Astrocyte (in vitro differentiated cells and primary cell): ENCODE measurements at regions not wholly inside any gene's neighbourhood (a gene's known extent, or its start where the extent isn't known, plus 50 kb on each side); places are given as distances from the start of the nearest gene placed in this dataset.
A peak's percentile ranks its signal among the peaks of the same experiment; 100 is the strongest.

Experiments
- DNase-seq: peaks from one replicate; pipeline ENCODE4 v3.0.0-alpha.2; 2010; ENCODE audit warnings: low read depth
- FAIRE-seq: peaks from 2 replicates; lab custom pipeline; 2011; peaks lifted over from hg19 to GRCh38; lab: Jason Lieb, UNC
- H2AFZ ChIP-seq: 2 replicates; pipeline ENCODE4 v1.6.0; 2012; ENCODE audit warnings: low read depth, low read length, inconsistent platforms
- H3K27ac ChIP-seq: 2 replicates; pipeline ENCODE4 v1.5.1; 2011; ENCODE audit warnings: low read depth, low read length, inconsistent platforms
- H3K27me3 ChIP-seq: 2 replicates; pipeline ENCODE4 v1.6.0; 2011; ENCODE audit warnings: low read length, inconsistent platforms; ENCODE audit not compliant: insufficient read depth
- H3K36me3 ChIP-seq: 2 replicates; pipeline ENCODE4 v1.5.1; 2011; ENCODE audit warnings: low read length, inconsistent platforms; ENCODE audit not compliant: insufficient read depth
- H3K4me1 ChIP-seq: 2 replicates; pipeline ENCODE4 v1.5.1; 2011; ENCODE audit warnings: low read length, inconsistent platforms; ENCODE audit not compliant: insufficient read depth
- H3K4me2 ChIP-seq: 2 replicates; pipeline ENCODE4 v1.6.0; 2012; ENCODE audit warnings: low read length, inconsistent platforms
- H3K4me3 ChIP-seq: 2 replicates; pipeline ENCODE4 v1.5.1; 2011; ENCODE audit warnings: low read depth, mild to moderate bottlenecking, low read length, inconsistent platforms; ENCODE audit not compliant: insufficient read depth
- H3K79me2 ChIP-seq: 2 replicates; pipeline ENCODE4 v1.6.0; 2012; ENCODE audit warnings: mild to moderate bottlenecking, low read length, inconsistent platforms; ENCODE audit not compliant: insufficient read depth
- H3K9ac ChIP-seq: 2 replicates; pipeline ENCODE4 v1.6.0; 2012; ENCODE audit warnings: mild to moderate bottlenecking, low read length, inconsistent platforms
- H3K9me3 ChIP-seq: 2 replicates; pipeline ENCODE4 v1.5.1; 2012; ENCODE audit warnings: low read depth, mild to moderate bottlenecking, low read length, inconsistent platforms; ENCODE audit not compliant: insufficient read depth
- H4K20me1 ChIP-seq: 2 replicates; pipeline ENCODE4 v1.6.0; 2012; ENCODE audit warnings: low read length, inconsistent platforms; ENCODE audit not compliant: insufficient read depth
- H3K27ac Mint-ChIP-seq: one replicate; pipeline ENCODE4 v1.8.0; 2021; ENCODE audit warnings: mild to moderate bottlenecking, mixed read lengths; ENCODE audit not compliant: unreplicated experiment
- H3K27me3 Mint-ChIP-seq: one replicate; pipeline ENCODE4 v1.8.0; 2021; ENCODE audit warnings: low read depth, mixed read lengths; ENCODE audit not compliant: unreplicated experiment
- H3K36me3 Mint-ChIP-seq: one replicate; pipeline ENCODE4 v1.8.0; 2021; ENCODE audit warnings: low read depth, mixed read lengths; ENCODE audit not compliant: unreplicated experiment
- H3K4me1 Mint-ChIP-seq: one replicate; pipeline ENCODE4 v1.8.0; 2021; ENCODE audit warnings: low read depth, mixed read lengths; ENCODE audit not compliant: unreplicated experiment
- H3K4me3 Mint-ChIP-seq: one replicate; pipeline ENCODE4 v1.8.0; 2021; ENCODE audit warnings: mild to moderate bottlenecking, moderate library complexity, mixed read lengths; ENCODE audit not compliant: unreplicated experiment
- H3K9me3 Mint-ChIP-seq: one replicate; pipeline ENCODE4 v1.8.0; 2021; ENCODE audit warnings: mild to moderate bottlenecking, mixed read lengths; ENCODE audit not compliant: unreplicated experiment
- EZH2 ChIP-seq: IDR thresholded peaks from 2 replicates; pipeline ENCODE4 v1.6.1; 2012; ENCODE audit warnings: mild to moderate bottlenecking, low read length, inconsistent platforms; ENCODE audit not compliant: insufficient read depth
- TF ChIP-seq, protein P1 (sequence below): IDR thresholded peaks from 2 replicates; pipeline ENCODE4 v1.5.1; 2011; ENCODE audit warnings: low read depth, mild to moderate bottlenecking, inconsistent platforms, low read length, moderate library complexity; ENCODE audit not compliant: insufficient read depth

DNA sequence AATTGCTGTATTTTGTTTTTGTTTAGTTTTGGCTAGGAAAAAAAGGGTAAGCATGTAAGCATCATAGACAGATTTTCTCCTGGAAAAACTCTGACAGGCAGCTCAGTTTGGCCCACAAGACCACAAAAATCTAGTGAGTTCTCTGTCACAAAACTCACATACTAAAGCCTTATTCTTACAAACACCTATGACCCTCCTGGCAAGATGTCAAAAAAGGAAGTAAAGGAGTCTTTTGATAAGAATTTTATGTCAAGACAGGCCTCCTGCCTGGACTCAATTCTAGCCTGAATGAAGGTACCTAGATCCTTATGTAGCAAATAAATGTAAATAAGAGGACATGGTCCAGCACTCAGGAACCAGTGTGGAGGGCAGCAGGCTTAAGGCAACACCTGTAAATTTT, 668.3 kb upstream of the ZNF385D start:
- Mint-ChIP-seq H3K36me3 (no peaks in the 10 kb centered on the region), H3K27me3 (no peaks in the 10 kb centered on the region), H3K27ac (peak overlapping the region; percentile 50), H3K4me1 (no peaks in the 10 kb centered on the region), H3K9me3 (no peaks in the 10 kb centered on the region), H3K4me3 (no peak overlapping the region)
- Histone ChIP-seq H3K27me3 (no peaks in the 10 kb centered on the region), H4K20me1 (no peaks in the 10 kb centered on the region), H3K4me2 (no peak overlapping the region), H3K36me3 (no peaks in the 10 kb centered on the region), H3K4me1 (no peaks in the 10 kb centered on the region), H3K9ac (no peak overlapping the region), H2AFZ (no peak overlapping the region), H3K27ac (no peak overlapping the region), H3K4me3 (no peak overlapping the region), H3K79me2 (no peaks in the 10 kb centered on the region), H3K9me3 (no peaks in the 10 kb centered on the region)
- DNase-seq (no peak), FAIRE-seq (no peak)
- TF ChIP-seq, protein P1, sequence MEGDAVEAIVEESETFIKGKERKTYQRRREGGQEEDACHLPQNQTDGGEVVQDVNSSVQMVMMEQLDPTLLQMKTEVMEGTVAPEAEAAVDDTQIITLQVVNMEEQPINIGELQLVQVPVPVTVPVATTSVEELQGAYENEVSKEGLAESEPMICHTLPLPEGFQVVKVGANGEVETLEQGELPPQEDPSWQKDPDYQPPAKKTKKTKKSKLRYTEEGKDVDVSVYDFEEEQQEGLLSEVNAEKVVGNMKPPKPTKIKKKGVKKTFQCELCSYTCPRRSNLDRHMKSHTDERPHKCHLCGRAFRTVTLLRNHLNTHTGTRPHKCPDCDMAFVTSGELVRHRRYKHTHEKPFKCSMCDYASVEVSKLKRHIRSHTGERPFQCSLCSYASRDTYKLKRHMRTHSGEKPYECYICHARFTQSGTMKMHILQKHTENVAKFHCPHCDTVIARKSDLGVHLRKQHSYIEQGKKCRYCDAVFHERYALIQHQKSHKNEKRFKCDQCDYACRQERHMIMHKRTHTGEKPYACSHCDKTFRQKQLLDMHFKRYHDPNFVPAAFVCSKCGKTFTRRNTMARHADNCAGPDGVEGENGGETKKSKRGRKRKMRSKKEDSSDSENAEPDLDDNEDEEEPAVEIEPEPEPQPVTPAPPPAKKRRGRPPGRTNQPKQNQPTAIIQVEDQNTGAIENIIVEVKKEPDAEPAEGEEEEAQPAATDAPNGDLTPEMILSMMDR = no peak
- no peak for TF ChIP-seq EZH2

DNA sequence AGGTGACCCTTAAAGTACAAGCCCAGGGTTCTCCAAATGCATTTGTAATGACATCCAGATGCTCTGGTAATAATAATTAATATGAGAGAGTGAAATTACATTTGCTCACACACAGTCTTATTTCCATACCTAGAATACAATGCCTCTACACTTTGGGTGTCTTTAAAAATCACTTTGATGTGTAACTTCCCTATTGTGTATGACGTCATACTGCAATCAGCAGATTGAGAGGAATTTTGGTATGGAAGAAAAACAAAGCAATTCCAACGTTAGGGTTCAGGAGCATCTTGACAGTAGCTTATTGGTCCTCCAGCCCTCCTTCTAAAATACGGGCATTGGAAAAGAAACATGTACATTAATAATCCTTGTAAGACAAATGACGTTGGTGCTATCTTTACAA, 670.6 kb upstream of the ZNF385D start:
- H3K9me3 ChIP-seq = no peaks in the 10 kb centered on the region
- H3K4me1 ChIP-seq = no peaks in the 10 kb centered on the region
- no peak overlapping the region for H3K4me2 ChIP-seq
- H3K9ac ChIP-seq = no peak overlapping the region
- no peaks in the 10 kb centered on the region for H3K4me1 Mint-ChIP-seq
- no peaks in the 10 kb centered on the region for H3K9me3 Mint-ChIP-seq
- no peak for FAIRE-seq
- H3K4me3 Mint-ChIP-seq = no peak overlapping the region
- no peaks in the 10 kb centered on the region for H4K20me1 ChIP-seq
- no peak for DNase-seq
- H3K36me3 ChIP-seq = no peaks in the 10 kb centered on the region
- no peaks in the 10 kb centered on the region for H3K27me3 ChIP-seq
- no peaks in the 10 kb centered on the region for H3K79me2 ChIP-seq
- no peak overlapping the region for H3K27ac Mint-ChIP-seq
- H3K27ac ChIP-seq = no peak overlapping the region
- H3K4me3 ChIP-seq = no peak overlapping the region
- no peaks in the 10 kb centered on the region for H3K27me3 Mint-ChIP-seq
- no peaks in the 10 kb centered on the region for H3K36me3 Mint-ChIP-seq
- TF ChIP-seq, protein P1 = no peak
- TF ChIP-seq EZH2 = no peak
- no peak overlapping the region for H2AFZ ChIP-seq

DNA sequence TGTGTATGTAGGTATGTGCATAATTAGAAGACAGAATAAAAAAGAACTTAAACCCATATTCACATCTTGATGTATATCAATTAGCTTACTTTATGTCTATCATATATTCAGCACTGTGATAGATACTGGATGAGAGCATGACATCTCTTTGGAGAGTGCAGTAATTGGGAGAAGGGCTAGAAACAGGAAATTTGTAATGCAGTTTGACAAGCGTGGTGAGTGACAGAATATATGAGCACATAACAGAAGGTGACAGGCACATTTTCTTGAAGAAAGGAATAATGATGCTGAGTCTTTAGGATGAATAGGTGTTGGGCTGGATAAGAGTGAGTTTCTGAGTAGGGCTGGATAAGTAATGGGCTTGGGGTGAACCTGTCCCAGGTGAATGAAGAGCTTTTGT, 680.3 kb upstream of the ZNF385D start:
- no peaks in the 10 kb centered on the region for H3K36me3 Mint-ChIP-seq
- Histone ChIP-seq H4K20me1 (no peaks in the 10 kb centered on the region), H3K27me3 (no peaks in the 10 kb centered on the region), H3K4me2 (no peak overlapping the region), H3K4me3 (no peak overlapping the region), H3K27ac (no peak overlapping the region), H3K79me2 (no peaks in the 10 kb centered on the region), H3K36me3 (no peaks in the 10 kb centered on the region), H3K4me1 (no peaks in the 10 kb centered on the region), H3K9ac (no peak overlapping the region), H2AFZ (no peak overlapping the region), H3K9me3 (no peaks in the 10 kb centered on the region)
- H3K9me3 Mint-ChIP-seq = no peaks in the 10 kb centered on the region
- no peaks in the 10 kb centered on the region for H3K4me1 Mint-ChIP-seq
- no peak for FAIRE-seq
- DNase-seq = no peak
- H3K27ac Mint-ChIP-seq = no peak overlapping the region
- no peak for TF ChIP-seq EZH2
- TF ChIP-seq, protein P1 = no peak
- no peak overlapping the region for H3K4me3 Mint-ChIP-seq
- no peaks in the 10 kb centered on the region for H3K27me3 Mint-ChIP-seq
